ENCODE measurements at regions not wholly inside any gene's neighbourhood (a gene's known extent, or its start where the extent isn't known, plus 50 kb on each side); places are given as distances from the start of the nearest gene placed in this dataset.
"Not testable (repeated sequence)": the region's sequence is repeated elsewhere in the genome, so short reads cannot be mapped to it uniquely, and the experiment has no call there.

- H3K27ac ChIP-seq: no peak overlapping the region
- in situ Hi-C loops (cut with HindIII; ENCODE audit: low pct_ligation_motif_present, low sequenced_read_pairs): no loop called here
- H3K4me3 ChIP-seq (ENCODE audit: low read depth, low read length): no peak overlapping the region
- H3K27me3 ChIP-seq (replicated peaks): no peaks in the 10 kb centered on the region
- H3K36me3 ChIP-seq (replicated peaks): no peaks in the 10 kb centered on the region
- TF ChIP-seq, protein P1, sequence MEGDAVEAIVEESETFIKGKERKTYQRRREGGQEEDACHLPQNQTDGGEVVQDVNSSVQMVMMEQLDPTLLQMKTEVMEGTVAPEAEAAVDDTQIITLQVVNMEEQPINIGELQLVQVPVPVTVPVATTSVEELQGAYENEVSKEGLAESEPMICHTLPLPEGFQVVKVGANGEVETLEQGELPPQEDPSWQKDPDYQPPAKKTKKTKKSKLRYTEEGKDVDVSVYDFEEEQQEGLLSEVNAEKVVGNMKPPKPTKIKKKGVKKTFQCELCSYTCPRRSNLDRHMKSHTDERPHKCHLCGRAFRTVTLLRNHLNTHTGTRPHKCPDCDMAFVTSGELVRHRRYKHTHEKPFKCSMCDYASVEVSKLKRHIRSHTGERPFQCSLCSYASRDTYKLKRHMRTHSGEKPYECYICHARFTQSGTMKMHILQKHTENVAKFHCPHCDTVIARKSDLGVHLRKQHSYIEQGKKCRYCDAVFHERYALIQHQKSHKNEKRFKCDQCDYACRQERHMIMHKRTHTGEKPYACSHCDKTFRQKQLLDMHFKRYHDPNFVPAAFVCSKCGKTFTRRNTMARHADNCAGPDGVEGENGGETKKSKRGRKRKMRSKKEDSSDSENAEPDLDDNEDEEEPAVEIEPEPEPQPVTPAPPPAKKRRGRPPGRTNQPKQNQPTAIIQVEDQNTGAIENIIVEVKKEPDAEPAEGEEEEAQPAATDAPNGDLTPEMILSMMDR (IDR thresholded peaks at IDR 0.05; ENCODE audit: low read depth, low read length, missing control alignments): peak; percentile 26
- DNase-seq: no peak
Measured at GRCh38 chr6:40874495-40874894, 164.5 kb downstream of the UNC5CL start.

DNA sequence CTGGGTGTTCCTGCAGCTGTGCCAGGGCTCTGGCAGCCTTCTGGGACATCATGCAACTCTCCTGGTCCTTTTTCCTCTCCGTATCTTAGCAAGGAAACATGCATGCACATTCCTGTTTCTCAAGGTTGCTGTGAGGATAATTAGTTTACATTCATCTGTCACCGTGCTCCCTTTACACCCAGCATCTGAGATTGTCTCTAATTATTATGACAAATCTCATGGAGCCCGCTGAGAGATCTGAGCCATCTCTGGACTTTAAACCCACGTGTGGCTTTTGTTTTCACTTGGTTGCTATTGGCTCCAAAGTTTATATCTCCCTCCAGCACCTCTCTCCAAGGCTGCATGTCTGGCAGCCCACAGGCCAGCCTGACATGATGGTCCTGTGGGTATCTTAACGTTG is 167.6 kb downstream of the UNC5CL start:
- Histone ChIP-seq H3K27ac (no peak overlapping the region), H3K4me3 (ENCODE audit: low read depth, low read length) (no peak overlapping the region), H3K27me3 (replicated peaks) (no peaks in the 10 kb centered on the region), H3K36me3 (replicated peaks) (no peaks in the 10 kb centered on the region)
- in situ Hi-C loops (cut with HindIII; ENCODE audit: low pct_ligation_motif_present, low sequenced_read_pairs): no loop called here
- TF ChIP-seq, protein P1 (IDR thresholded peaks at IDR 0.05; ENCODE audit: low read depth, low read length, missing control alignments): no peak
- DNase-seq: no peak

DNA sequence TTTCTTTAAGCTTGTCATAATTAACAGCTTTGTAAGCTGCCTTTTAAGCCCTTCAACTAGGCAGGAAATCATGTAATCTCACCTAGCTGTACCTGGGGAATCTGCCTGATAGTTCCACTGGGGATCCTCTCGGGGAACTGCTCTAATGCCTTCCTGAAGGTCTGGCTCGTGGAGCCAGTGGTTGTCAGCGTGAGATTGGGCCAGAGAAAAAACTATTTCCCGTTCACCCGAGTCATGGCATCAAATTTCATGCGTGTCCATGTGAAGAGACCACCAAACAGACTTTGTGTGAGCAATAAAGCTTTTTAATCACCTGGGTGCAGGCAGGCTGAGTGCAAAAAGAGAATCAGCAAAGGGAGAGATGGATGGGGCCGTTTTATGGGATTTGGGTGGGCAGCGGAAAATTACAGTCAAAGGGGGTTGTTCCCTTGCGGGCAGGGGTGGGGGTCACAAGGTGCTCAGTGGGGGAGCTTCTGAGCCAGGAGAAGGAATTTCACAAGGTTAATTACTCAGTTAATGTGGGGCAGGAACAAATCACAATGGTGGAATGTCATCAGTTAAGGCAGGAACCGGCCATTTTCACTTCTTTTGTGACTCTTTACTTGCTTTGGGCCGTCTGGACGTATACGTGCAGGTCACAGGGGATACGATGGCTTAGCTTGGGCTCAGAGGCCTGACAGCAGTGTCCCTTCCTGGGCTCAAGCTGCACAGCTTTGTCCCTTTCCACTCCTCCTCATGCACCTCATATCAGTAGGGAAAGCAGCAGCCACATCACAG is 170.7 kb downstream of the UNC5CL start:
- H3K27ac ChIP-seq; H3K36me3 ChIP-seq (replicated peaks); DNase-seq; H3K4me3 ChIP-seq (ENCODE audit: low read depth, low read length); H3K27me3 ChIP-seq (replicated peaks); in situ Hi-C loops (cut with HindIII; ENCODE audit: low pct_ligation_motif_present, low sequenced_read_pairs): not testable (repeated sequence)

DNA sequence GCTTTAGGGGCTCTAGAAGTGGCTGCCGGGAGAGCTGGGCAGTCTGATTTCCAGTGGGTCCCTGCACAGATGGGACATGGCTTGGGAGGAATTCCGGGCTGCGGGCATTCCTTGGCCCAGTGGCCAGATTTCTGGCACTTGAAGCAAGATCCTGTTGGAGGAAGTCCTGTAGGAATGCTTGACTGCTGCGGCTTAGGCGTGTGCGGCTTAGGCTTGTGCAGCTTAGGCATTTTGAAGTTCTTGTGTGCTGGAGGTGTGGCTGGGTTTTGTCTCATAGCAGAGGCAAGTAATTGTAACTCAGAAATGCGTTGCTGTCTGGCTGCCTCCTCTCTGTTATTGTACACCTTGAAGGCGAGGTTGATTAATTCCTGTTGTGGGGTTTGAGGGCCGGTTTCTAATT is 171.5 kb downstream of the UNC5CL start:
- H3K27ac ChIP-seq; H3K27me3 ChIP-seq (replicated peaks); in situ Hi-C loops (cut with HindIII; ENCODE audit: low pct_ligation_motif_present, low sequenced_read_pairs); H3K4me3 ChIP-seq (ENCODE audit: low read depth, low read length); H3K36me3 ChIP-seq (replicated peaks); DNase-seq: not testable (repeated sequence)

GRCh38 chr6:40865259-40865658 is 173.8 kb downstream of the UNC5CL start:
- H3K36me3 ChIP-seq (replicated peaks); DNase-seq; H3K27me3 ChIP-seq (replicated peaks); in situ Hi-C loops (cut with HindIII; ENCODE audit: low pct_ligation_motif_present, low sequenced_read_pairs); H3K27ac ChIP-seq; H3K4me3 ChIP-seq (ENCODE audit: low read depth, low read length): not testable (repeated sequence)

DNA sequence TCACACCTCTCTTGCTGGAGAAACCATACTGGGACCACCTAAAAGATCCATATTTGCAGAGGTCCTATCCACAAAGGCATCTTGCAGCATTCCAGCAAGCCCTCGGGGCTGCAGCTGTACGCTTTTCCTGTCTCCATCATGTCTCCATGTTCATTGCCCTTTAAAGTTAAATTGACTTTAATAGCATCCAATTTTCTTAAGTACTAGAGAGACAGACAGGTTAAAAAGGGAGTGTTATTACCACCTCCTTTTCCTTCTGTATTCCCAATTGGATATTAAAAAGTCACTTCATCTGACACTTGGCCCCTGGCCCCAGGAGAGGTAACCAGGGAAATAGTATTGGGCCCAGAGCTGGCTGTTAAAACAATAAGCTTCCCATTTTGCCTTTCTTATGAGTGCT is 178.6 kb downstream of the UNC5CL start:
- no peak overlapping the region for H3K4me3 ChIP-seq (ENCODE audit: low read depth, low read length)
- TF ChIP-seq, protein P1 (IDR thresholded peaks at IDR 0.05; ENCODE audit: low read depth, low read length, missing control alignments): no peak
- no peaks in the 10 kb centered on the region for H3K27me3 ChIP-seq (replicated peaks)
- DNase-seq: no peak
- H3K27ac ChIP-seq: no peak overlapping the region
- in situ Hi-C loops (cut with HindIII; ENCODE audit: low pct_ligation_motif_present, low sequenced_read_pairs): no loop called here
- H3K36me3 ChIP-seq (replicated peaks): no peaks in the 10 kb centered on the region

GRCh38 chr6:40856271-40856670 is 182.8 kb downstream of the UNC5CL start:
- TF ChIP-seq, protein P1 (IDR thresholded peaks at IDR 0.05; ENCODE audit: low read depth, low read length, missing control alignments): no peak
- Histone ChIP-seq H3K36me3 (replicated peaks) (no peaks in the 10 kb centered on the region), H3K27ac (no peak overlapping the region), H3K27me3 (replicated peaks) (no peaks in the 10 kb centered on the region), H3K4me3 (ENCODE audit: low read depth, low read length) (no peak overlapping the region)
- no peak for DNase-seq
- in situ Hi-C loops (cut with HindIII; ENCODE audit: low pct_ligation_motif_present, low sequenced_read_pairs): no loop called here

Data from brain microvascular endothelial cell (primary cell).